ENCODE measurements at regions not wholly inside any gene's neighbourhood (a gene's known extent, or its start where the extent isn't known, plus 50 kb on each side); places are given as distances from the start of the nearest gene placed in this dataset.

- no peak for TF ChIP-seq CTCF (IDR thresholded peaks at IDR 0.05)
- Histone ChIP-seq H3K27ac (no peak overlapping the region), H3K4me1 (no peaks in the 10 kb centered on the region), H3K9me3 (no peaks in the 10 kb centered on the region), H3K36me3 (no peaks in the 10 kb centered on the region), H3K4me3 (no peak overlapping the region), H3K27me3 (no peaks in the 10 kb centered on the region)
- ATAC-seq = no peak
- DNase-seq = peak; percentile 42
- intact Hi-C loops (cut with DNase I) = no loop called here
Measured at GRCh38 chr16:86974120-86974519, 343.1 kb downstream of the C16orf95 start.

GRCh38 chr16:86975445-86975844, 341.7 kb downstream of the C16orf95 start:
- H3K9me3 ChIP-seq = no peaks in the 10 kb centered on the region
- no peak for ATAC-seq
- intact Hi-C loops (cut with DNase I) = no loop called here
- H3K27me3 ChIP-seq = no peaks in the 10 kb centered on the region
- no peak for TF ChIP-seq CTCF (IDR thresholded peaks at IDR 0.05)
- no peaks in the 10 kb centered on the region for H3K36me3 ChIP-seq
- peak; percentile 30 for DNase-seq
- no peak overlapping the region for H3K27ac ChIP-seq
- no peak overlapping the region for H3K4me3 ChIP-seq
- no peaks in the 10 kb centered on the region for H3K4me1 ChIP-seq

- intact Hi-C loops (cut with DNase I) = no loop called here
- no peaks in the 10 kb centered on the region for H3K36me3 ChIP-seq
- ATAC-seq (no peak), DNase-seq (peak; percentile 51)
- H3K4me1 ChIP-seq = no peaks in the 10 kb centered on the region
- no peak overlapping the region for H3K27ac ChIP-seq
- no peaks in the 10 kb centered on the region for H3K27me3 ChIP-seq
- TF ChIP-seq CTCF (IDR thresholded peaks at IDR 0.05) = no peak
- H3K4me3 ChIP-seq = no peak overlapping the region
- no peaks in the 10 kb centered on the region for H3K9me3 ChIP-seq
Measured at GRCh38 chr16:86977076-86977676, 340.0 kb downstream of the C16orf95 start.

- intact Hi-C loops (cut with DNase I) = no loop called here
- Histone ChIP-seq H3K9me3 (no peaks in the 10 kb centered on the region), H3K27ac (no peak overlapping the region), H3K27me3 (no peaks in the 10 kb centered on the region), H3K4me3 (no peak overlapping the region), H3K36me3 (no peaks in the 10 kb centered on the region), H3K4me1 (no peaks in the 10 kb centered on the region)
- DNase-seq (peak; percentile 44), ATAC-seq (peak; percentile 15)
- TF ChIP-seq CTCF (IDR thresholded peaks at IDR 0.05) = no peak
Measured at GRCh38 chr16:86978445-86979030, 338.7 kb downstream of the C16orf95 start.

GRCh38 chr16:86979061-86979460, 338.1 kb downstream of the C16orf95 start:
- no peaks in the 10 kb centered on the region for H3K27me3 ChIP-seq
- no peaks in the 10 kb centered on the region for H3K4me1 ChIP-seq
- H3K27ac ChIP-seq = no peak overlapping the region
- H3K36me3 ChIP-seq = no peaks in the 10 kb centered on the region
- intact Hi-C loops (cut with DNase I) = no loop called here
- ATAC-seq (no peak), DNase-seq (peak; percentile 33)
- TF ChIP-seq CTCF (IDR thresholded peaks at IDR 0.05) = no peak
- no peaks in the 10 kb centered on the region for H3K9me3 ChIP-seq
- no peak overlapping the region for H3K4me3 ChIP-seq

All from upper lobe of right lung (tissue), 1 donor.